ENCODE measurements at regions not wholly inside any gene's neighbourhood (a gene's known extent, or its start where the extent isn't known, plus 50 kb on each side); places are given as distances from the start of the nearest gene placed in this dataset.
"Not testable (repeated sequence)": the region's sequence is repeated elsewhere in the genome, so short reads cannot be mapped to it uniquely, and the experiment has no call there.

DNA sequence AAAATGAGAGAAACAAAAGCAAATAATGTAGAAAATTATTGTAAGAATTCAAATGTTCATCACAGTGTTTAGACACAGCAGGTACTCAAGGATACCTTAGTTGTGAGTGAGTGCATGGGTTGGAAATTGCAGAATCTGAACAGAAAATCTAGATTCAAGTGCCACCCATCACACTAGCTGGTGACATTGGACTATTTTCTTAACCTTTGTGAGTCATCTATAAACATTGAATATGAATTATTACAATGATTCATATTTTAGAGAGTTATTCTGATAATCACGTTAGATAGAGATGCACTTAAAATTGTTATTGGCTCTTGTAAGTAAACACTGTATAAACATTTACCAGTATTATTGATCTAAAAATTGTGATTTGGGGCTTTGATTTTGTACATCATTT, 1113.1 kb downstream of the STIM2 start:
- Histone ChIP-seq H3K9me3 (no peaks in the 10 kb centered on the region), H3K9ac (no peak overlapping the region), H2AFZ (ENCODE audit: low read depth) (no peak overlapping the region), H3K4me2 (no peak overlapping the region), H3K27ac (ENCODE audit: low read depth in 2 of 2, low read length in 1 of 2) (no peak overlapping the region), H3K36me3 (replicated peaks in 1 of 2; ENCODE audit: control insufficient read depth in 1 of 2, insufficient read depth in 2 of 2, low read length in 1 of 2) (no peaks in the 10 kb centered on the region), H3F3A (replicated peaks; ENCODE audit: insufficient read depth) (no peaks in the 10 kb centered on the region), H3K4me3 (ENCODE audit: low read depth in 2 of 2, low read length in 1 of 2) (no peak overlapping the region), H3K79me2 (ENCODE audit: insufficient read depth) (no peaks in the 10 kb centered on the region), H4K20me1 (ENCODE audit: insufficient read depth) (no peaks in the 10 kb centered on the region), H3K4me1 (ENCODE audit: control insufficient read depth in 1 of 2, insufficient read depth in 2 of 2, low read depth in 1 of 2, low read length in 1 of 2) (no peaks in the 10 kb centered on the region), H3K9me2 (no peaks in the 10 kb centered on the region), H3K27me3 (ENCODE audit: insufficient read depth) (no peaks in the 10 kb centered on the region; the same call in 1 of the 2 replicates)
- CTCF ChIA-PET = interaction anchor here (0.6 kb wide), 1 partner anchor 78 kb away, joined by 3 read pairs; no protein-coding TSS in a partner anchor
- no peak for DNase-seq
- TF ChIP-seq GABPA (IDR thresholded peaks at IDR 0.05; ENCODE audit: low read depth) (no peak), YY1 (IDR thresholded peaks at IDR 0.05; ENCODE audit: low read depth) (no peak)
- WGBS (ENCODE audit: low lambda C conversion rate) = 11% methylated on average over 1 of the region's 1 CpG
- POLR2A ChIA-PET = no interaction called here

DNA sequence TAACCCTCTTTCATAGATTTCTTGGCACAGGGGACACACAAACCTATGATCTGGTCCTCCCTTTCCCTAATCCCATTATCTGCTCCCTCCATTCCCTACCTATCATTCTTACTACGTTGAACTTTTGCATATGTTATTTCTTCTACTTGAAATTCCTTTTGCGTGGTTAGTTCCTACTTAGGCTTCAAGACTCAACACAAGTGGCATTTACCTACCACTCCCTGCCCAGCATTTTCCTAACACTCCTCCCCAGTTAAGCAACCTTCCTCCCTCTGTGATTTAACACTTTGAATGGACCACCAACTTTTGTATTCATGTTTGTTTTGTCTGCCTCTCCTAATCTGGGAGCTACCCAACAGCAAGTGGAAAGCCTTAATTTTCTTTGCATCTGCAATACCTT, 1113.7 kb downstream of the STIM2 start:
- H3K27me3 ChIP-seq (ENCODE audit: insufficient read depth) = no peaks in the 10 kb centered on the region; the same call in 1 of the 2 replicates
- H3K79me2 ChIP-seq (ENCODE audit: insufficient read depth) = no peaks in the 10 kb centered on the region
- H3K4me3 ChIP-seq (ENCODE audit: low read depth in 2 of 2, low read length in 1 of 2) = no peak overlapping the region
- CTCF ChIA-PET = no interaction called here
- H3K27ac ChIP-seq (ENCODE audit: low read depth in 2 of 2, low read length in 1 of 2) = no peak overlapping the region
- no peak overlapping the region for H2AFZ ChIP-seq (ENCODE audit: low read depth)
- DNase-seq = no peak
- no peaks in the 10 kb centered on the region for H3F3A ChIP-seq (replicated peaks; ENCODE audit: insufficient read depth)
- H4K20me1 ChIP-seq (ENCODE audit: insufficient read depth) = no peaks in the 10 kb centered on the region
- H3K36me3 ChIP-seq (replicated peaks in 1 of 2; ENCODE audit: control insufficient read depth in 1 of 2, insufficient read depth in 2 of 2, low read length in 1 of 2) = no peaks in the 10 kb centered on the region
- no peaks in the 10 kb centered on the region for H3K9me3 ChIP-seq
- POLR2A ChIA-PET = no interaction called here
- H3K9me2 ChIP-seq = no peaks in the 10 kb centered on the region
- no peaks in the 10 kb centered on the region for H3K4me1 ChIP-seq (ENCODE audit: control insufficient read depth in 1 of 2, insufficient read depth in 2 of 2, low read depth in 1 of 2, low read length in 1 of 2)
- WGBS (ENCODE audit: low lambda C conversion rate) = 0% methylated on average over 2 of the region's 2 CpGs
- no peak overlapping the region for H3K9ac ChIP-seq
- TF ChIP-seq FOXM1 (IDR thresholded peaks at IDR 0.05; ENCODE audit: low read depth) (no peak), YY1 (IDR thresholded peaks at IDR 0.05; ENCODE audit: low read depth) (no peak), TEAD4 (IDR thresholded peaks at IDR 0.05; ENCODE audit: borderline replicate concordance, insufficient read depth) (no peak), USF2 (IDR thresholded peaks at IDR 0.05; ENCODE audit: borderline replicate concordance, low read depth, low read length) (no peak)
- TF ChIP-seq, protein P1, sequence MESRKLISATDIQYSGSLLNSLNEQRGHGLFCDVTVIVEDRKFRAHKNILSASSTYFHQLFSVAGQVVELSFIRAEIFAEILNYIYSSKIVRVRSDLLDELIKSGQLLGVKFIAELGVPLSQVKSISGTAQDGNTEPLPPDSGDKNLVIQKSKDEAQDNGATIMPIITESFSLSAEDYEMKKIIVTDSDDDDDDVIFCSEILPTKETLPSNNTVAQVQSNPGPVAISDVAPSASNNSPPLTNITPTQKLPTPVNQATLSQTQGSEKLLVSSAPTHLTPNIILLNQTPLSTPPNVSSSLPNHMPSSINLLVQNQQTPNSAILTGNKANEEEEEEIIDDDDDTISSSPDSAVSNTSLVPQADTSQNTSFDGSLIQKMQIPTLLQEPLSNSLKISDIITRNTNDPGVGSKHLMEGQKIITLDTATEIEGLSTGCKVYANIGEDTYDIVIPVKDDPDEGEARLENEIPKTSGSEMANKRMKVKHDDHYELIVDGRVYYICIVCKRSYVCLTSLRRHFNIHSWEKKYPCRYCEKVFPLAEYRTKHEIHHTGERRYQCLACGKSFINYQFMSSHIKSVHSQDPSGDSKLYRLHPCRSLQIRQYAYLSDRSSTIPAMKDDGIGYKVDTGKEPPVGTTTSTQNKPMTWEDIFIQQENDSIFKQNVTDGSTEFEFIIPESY (IDR thresholded peaks at IDR 0.05; ENCODE audit: borderline replicate concordance, low read depth) = no peak
- TF ChIP-seq, protein P2, sequence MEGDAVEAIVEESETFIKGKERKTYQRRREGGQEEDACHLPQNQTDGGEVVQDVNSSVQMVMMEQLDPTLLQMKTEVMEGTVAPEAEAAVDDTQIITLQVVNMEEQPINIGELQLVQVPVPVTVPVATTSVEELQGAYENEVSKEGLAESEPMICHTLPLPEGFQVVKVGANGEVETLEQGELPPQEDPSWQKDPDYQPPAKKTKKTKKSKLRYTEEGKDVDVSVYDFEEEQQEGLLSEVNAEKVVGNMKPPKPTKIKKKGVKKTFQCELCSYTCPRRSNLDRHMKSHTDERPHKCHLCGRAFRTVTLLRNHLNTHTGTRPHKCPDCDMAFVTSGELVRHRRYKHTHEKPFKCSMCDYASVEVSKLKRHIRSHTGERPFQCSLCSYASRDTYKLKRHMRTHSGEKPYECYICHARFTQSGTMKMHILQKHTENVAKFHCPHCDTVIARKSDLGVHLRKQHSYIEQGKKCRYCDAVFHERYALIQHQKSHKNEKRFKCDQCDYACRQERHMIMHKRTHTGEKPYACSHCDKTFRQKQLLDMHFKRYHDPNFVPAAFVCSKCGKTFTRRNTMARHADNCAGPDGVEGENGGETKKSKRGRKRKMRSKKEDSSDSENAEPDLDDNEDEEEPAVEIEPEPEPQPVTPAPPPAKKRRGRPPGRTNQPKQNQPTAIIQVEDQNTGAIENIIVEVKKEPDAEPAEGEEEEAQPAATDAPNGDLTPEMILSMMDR (IDR thresholded peaks at IDR 0.05) = no peak
- no peak overlapping the region for H3K4me2 ChIP-seq

- H3K9me3 ChIP-seq; H3K4me1 ChIP-seq (ENCODE audit: control insufficient read depth in 1 of 2, insufficient read depth in 2 of 2, low read depth in 1 of 2, low read length in 1 of 2); H3K27me3 ChIP-seq (ENCODE audit: insufficient read depth); POLR2A ChIA-PET; H3K79me2 ChIP-seq (ENCODE audit: insufficient read depth); H2AFZ ChIP-seq (ENCODE audit: low read depth); H3K4me3 ChIP-seq (ENCODE audit: low read depth in 2 of 2, low read length in 1 of 2); H3K9ac ChIP-seq; H3K4me2 ChIP-seq; CTCF ChIA-PET; H3F3A ChIP-seq (replicated peaks; ENCODE audit: insufficient read depth); H3K9me2 ChIP-seq; H4K20me1 ChIP-seq (ENCODE audit: insufficient read depth); DNase-seq; H3K36me3 ChIP-seq (replicated peaks in 1 of 2; ENCODE audit: control insufficient read depth in 1 of 2, insufficient read depth in 2 of 2, low read length in 1 of 2); H3K27ac ChIP-seq (ENCODE audit: low read depth in 2 of 2, low read length in 1 of 2): not testable (repeated sequence)
- WGBS (ENCODE audit: low lambda C conversion rate) = 3% methylated on average over 3 of the region's 3 CpGs
These were observed 1114.2 kb downstream of the STIM2 start for GRCh38 chr4:27974881-27975280.

GRCh38 chr4:27978427-27979109, 1117.9 kb downstream of the STIM2 start:
- H4K20me1 ChIP-seq (ENCODE audit: insufficient read depth); H3K79me2 ChIP-seq (ENCODE audit: insufficient read depth); H3F3A ChIP-seq (replicated peaks; ENCODE audit: insufficient read depth); H3K4me1 ChIP-seq (ENCODE audit: control insufficient read depth in 1 of 2, insufficient read depth in 2 of 2, low read depth in 1 of 2, low read length in 1 of 2); POLR2A ChIA-PET; H2AFZ ChIP-seq (ENCODE audit: low read depth); H3K27ac ChIP-seq (ENCODE audit: low read depth in 2 of 2, low read length in 1 of 2); H3K4me3 ChIP-seq (ENCODE audit: low read depth in 2 of 2, low read length in 1 of 2); H3K27me3 ChIP-seq (ENCODE audit: insufficient read depth); H3K4me2 ChIP-seq; CTCF ChIA-PET; H3K9me2 ChIP-seq; DNase-seq; H3K9me3 ChIP-seq; H3K9ac ChIP-seq; H3K36me3 ChIP-seq (replicated peaks in 1 of 2; ENCODE audit: control insufficient read depth in 1 of 2, insufficient read depth in 2 of 2, low read length in 1 of 2): not testable (repeated sequence)
- 11% methylated on average over 3 of the region's 22 CpGs for WGBS (ENCODE audit: low lambda C conversion rate)

All from SK-N-SH (cell line).